Renal cortex interstitium (tissue), 11 donors: ENCODE measurements at regions not wholly inside any gene's neighbourhood (a gene's known extent, or its start where the extent isn't known, plus 50 kb on each side); places are given as distances from the start of the nearest gene placed in this dataset.

Experiments
- DNase-seq, 11 donors: peaks; one replicate each; pipeline ENCODE4 v3.0.0-alpha.2; 2013; ENCODE audit warnings: low read depth in 9 of 11, low spot score in 4 of 11; ENCODE audit errors: extremely low read depth in 1 of 11

DNA sequence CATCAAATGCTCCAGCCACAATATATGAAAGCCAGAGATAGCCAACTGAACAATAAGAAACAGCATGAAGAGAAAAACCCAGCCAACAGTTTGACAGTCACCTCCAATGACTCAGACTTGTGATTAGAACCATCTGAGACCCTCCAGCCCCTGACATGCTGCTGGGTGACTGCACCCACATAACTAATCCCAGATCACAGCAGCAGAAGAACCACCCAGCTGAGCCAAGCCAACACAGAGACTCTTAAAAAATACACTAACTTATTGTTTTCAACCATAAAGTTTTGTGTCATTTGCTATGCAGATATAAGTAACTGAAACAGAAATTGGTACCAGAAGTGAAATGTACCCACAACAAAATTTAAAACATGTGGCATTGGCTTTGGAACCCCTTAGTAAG, 314.3 kb upstream of the DYNLRB2 start:
- DNase-seq, result no peak

GRCh38 chr16:80210787-80211186, 330.0 kb upstream of the DYNLRB2 start:
- DNase-seq, result no peak

DNA sequence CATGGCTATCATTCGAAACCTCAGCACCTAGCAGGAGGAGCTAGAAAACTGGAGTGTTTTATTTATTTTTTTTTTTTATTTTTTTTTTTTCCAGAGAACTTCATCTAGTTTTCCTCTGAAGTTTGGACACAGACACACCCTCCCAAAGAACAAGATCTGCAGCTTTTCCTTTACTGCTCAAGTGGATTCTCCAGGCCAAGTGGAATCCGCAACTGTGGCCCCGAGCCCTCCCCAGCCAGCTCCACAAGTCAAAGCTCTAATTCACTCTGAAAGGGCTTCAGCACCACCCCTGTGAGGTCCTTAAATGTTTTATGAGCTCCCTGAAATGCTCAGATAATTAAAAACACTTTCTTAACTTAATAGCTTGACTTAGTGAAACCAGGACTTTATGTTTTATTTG, 332.1 kb upstream of the DYNLRB2 start:
- DNase-seq, result no peak

- no peak for DNase-seq
These were observed 332.8 kb upstream of the DYNLRB2 start for GRCh38 chr16:80208015-80208414.

DNA sequence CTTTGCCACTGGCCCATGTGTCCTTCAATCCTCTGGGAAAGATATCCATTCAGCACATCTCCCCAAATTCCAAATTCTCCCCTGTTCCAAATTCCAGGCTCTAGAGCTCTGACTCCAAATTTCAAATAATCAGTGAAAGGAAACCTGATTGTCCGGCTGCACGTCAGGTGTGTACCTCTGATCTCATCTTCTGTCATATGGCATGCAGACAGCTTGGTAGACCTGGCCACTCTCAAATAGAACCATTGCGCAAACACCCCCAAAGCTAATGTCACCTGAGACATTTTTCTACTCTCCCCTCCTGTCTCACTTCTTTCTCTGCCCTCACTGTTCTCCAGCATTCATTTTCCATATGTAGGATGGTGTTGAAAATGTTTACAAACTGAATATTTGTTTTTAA, 337.0 kb upstream of the DYNLRB2 start:
- DNase-seq, result no peak

GRCh38 chr16:80202831-80203413, 337.9 kb upstream of the DYNLRB2 start:
- no peak for DNase-seq

GRCh38 chr16:80200079-80200478, 340.7 kb upstream of the DYNLRB2 start:
- DNase-seq, result no peak

- no peak for DNase-seq
These were observed 341.2 kb upstream of the DYNLRB2 start for GRCh38 chr16:80199614-80200013.

DNA sequence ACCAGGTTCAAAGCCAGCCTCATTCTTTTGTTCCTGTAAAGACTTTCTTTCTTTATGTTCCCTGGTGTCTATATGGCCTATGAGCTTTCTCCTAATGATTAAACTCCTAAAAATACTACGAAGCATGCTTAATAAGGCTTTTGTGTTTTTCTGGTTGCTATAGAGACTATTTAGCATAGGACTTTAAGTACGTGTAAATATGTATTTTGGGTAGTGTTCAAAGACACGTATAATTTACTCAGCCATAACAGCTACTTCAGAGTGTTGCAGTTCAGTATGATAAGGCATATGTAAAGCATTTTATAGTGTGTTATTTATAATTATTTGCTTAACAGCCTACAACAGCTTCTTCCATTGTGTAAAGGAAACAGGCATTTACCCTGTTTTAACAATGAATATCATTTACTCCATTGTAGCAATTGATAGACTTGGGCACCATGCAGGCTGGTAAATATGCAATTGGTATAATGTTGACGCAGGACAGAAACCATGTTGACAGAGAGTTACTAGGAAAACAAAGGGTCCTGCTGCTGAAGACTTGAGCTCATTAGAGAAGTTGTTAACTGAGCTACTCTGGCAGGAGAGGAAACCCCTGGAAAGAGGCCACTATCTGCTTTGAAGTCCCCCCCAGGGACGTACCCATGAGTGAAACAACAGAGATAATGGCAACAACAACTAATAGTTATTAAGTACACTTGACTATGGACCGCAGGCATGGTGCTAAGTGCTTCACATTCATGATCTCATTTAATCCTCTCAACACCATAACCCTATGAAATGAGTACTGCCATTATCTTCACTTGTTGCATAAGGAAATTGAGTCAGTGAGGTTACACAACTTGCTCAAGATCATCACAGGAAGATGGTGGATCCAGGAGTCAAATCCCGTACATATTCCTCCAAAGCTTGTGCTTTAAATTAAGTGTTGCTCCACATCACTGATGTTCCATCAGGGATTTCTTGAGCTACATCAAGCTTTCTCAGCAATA, 342.2 kb upstream of the DYNLRB2 start:
- DNase-seq, result peak in 8 of 11 donors; percentile 17 to 47 (median 36)

DNA sequence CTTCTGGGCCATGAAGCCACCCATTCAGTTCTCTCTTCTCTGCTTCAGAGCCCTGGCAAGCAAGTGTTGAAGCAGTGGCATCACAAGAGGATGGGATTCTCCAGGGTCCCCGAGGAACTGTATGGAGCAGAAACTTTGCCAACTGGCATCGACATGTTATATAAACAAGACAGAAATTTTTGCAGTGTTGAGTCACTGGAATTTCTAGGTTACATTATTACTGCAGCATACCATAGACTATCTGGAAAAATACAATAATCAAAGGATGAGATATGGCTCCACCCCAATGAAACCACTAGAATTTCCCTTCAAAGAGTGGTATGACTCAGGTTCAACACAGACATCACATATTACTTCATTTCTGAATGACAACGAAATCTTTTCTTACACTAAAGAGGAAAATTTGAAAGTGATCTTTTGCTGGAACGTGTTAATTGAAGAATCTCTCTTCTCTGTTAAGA, 343.0 kb upstream of the DYNLRB2 start:
- DNase-seq, result no peak

DNA sequence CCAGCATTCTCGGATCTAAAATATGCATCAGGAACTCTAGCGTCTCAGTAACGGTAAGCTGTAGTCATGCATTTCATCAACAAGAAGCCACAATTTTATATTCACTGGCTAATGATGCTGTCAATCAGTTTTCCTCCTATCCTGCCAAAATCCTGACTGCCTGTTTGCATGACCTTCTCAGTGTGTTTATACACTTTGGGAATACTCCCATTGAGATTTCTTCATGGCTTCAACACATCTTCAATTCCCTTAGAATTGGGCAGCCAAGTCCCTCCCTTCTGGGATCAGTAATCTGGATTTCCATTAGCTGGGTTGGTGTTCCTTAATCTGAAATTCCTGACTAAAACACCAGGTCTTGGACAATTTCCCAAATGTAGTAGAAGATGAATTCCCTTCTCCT, 348.9 kb upstream of the DYNLRB2 start:
- no peak for DNase-seq

DNA sequence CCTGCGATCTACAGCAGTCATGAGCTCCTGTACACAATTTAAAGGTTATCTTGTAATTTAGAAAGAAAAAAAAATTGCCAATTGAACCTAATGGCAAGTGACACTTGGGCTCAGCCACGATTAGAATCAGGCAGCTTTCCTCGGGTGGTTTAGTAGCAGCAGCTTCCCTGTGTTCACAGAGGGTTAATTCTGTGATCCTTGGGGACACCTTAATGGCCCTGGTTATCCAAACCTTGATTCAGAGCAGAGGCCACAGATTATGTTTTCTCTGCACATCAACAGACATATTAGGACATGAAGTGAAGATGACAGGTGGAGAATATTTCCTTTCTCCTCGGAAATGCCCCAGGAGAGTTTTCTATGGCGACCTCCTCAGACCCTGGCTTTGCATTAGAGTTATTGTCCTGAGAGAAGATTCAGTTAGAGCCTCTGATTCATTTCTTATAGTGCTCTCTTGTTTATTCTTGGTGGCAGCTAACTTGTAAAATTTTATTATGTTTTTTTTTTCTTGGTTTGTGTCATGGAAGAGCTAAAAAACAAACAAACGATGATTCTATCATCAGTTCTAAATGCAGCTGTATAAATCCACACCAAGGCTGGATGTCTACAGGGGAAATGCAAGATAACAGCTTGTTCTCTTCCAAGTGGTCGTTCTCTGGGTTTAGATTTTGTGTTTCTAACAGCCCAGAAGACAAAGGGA, 351.2 kb upstream of the DYNLRB2 start:
- DNase-seq, result peak in 2 of 11 donors; percentile 8 to 21

DNA sequence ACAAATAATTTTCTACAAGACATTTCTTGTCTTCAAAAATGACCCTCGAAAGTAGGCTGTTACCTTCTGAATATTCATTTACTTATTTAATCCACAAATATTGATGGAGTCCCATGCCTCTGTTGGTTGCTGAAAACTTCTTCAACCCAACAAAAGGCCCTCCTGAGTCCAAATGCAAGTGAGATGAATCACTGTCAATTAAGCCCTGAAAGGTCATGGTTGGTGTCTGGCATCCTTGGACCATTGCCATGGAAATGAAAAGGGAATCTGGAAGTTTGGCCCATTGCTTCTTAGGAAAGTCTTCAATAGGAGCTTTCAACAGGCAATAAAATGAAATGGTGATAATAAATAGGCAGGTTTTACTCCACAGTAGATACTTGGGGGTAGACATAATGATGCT, 364.7 kb upstream of the DYNLRB2 start:
- DNase-seq, result no peak

GRCh38 chr16:80175011-80175410, 365.8 kb upstream of the DYNLRB2 start:
- DNase-seq, result no peak

DNA sequence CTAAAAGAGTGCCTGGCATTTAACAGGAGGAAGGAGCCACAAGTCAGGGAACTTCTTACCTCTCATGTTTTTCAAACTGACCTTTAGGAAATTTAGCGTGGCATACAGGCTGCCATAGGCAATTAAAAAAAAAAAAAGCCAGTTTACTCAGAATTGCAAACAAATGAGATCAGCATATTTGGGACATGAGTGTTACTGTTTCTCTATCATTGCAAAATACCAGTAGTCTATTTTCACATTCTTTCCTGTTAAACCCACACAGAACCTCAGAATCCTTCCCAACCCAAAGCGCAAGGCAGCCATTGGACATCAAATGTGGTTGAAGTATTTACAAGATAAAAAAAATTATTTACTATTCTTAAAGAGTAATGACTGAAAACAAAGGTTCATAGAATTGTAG, 366.4 kb upstream of the DYNLRB2 start:
- no peak for DNase-seq

- no peak for DNase-seq
These were observed 369.0 kb upstream of the DYNLRB2 start for GRCh38 chr16:80171746-80172145.

GRCh38 chr16:80171199-80171598, 369.6 kb upstream of the DYNLRB2 start:
- DNase-seq, result no peak

- peak in 8 of 11 donors; percentile 20 to 54 (median 43) for DNase-seq
These were observed 373.0 kb upstream of the DYNLRB2 start for GRCh38 chr16:80167657-80168390.

- DNase-seq, result no peak
These were observed 374.7 kb upstream of the DYNLRB2 start for GRCh38 chr16:80166082-80166481.
